Glomerular visceral epithelial cell (primary cell): ENCODE measurements at regions not wholly inside any gene's neighbourhood (a gene's known extent, or its start where the extent isn't known, plus 50 kb on each side); places are given as distances from the start of the nearest gene placed in this dataset.
"Not testable (repeated sequence)": the region's sequence is repeated elsewhere in the genome, so short reads cannot be mapped to it uniquely, and the experiment has no call there.

ENCODE experiments used
- DNase-seq: peaks from one replicate; pipeline ENCODE4 v3.0.0-alpha.2; 2016; ENCODE audit errors: extremely low spot score

GRCh38 chr4:126583509-126583908, 1049.2 kb upstream of the INTU start:
- DNase-seq = no peak

- DNase-seq = no peak
These were observed 1041.2 kb upstream of the INTU start for GRCh38 chr4:126591583-126591982.

GRCh38 chr4:126592088-126592487, 1040.7 kb upstream of the INTU start:
- peak; percentile 1 for DNase-seq

DNA sequence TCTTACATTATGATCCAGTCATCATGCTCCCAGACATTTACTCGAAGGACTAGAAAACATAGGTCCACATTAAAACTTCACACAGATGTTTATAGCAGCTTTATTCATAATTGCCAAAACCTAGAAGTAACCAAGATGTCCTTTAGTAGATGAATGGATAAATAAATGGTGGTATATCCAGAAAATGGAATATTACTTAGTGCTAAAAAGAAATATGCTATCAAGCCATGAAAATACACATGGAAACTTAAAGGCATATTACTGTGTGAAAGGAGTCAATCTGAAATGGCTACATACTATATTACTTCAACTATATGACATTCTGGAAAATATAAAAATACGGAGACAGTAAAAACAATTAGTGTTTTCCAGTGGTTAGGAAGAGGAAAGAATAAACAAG, 1039.1 kb upstream of the INTU start:
- no peak for DNase-seq

GRCh38 chr4:126595643-126596042, 1037.1 kb upstream of the INTU start:
- no peak for DNase-seq

DNA sequence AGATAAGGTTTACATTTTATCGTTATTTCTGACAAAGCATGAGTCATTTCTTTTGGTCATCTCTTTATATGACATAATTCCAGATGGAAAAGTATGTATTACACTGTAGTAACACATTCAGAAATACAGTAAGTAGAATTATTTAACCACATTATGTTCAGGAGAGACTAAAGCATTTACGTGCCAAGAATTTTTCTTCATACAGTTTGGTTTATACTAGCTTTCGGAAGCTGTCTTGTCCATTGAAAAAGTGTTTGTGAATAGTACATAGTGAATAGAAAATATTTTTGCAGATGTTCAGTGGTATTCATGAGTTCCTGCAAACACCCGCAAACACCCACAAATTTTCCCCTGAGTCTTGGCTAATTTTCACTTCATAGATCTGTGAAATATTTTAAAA, 1033.0 kb upstream of the INTU start:
- DNase-seq = no peak

DNA sequence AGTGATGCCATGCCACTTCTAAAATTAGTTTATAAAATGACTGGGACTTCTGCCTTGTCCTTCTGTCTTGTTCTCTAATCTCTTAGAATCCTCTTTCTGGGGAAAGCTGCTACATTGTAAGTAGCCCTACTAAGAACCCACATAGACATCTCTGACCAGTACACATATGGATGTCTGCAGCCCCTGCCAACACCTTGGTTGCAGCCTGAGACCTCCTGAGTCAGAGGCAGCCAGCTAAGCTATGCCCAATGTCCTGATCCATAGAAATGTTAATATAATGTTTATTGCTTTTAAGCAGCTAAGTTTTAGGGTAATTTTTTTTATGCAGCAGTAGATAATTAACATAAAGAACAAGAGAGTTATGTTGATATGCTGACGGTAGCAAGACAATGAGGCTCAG, 1029.5 kb upstream of the INTU start:
- DNase-seq = no peak

- no peak for DNase-seq
These were observed 1028.9 kb upstream of the INTU start for GRCh38 chr4:126603825-126604224.

GRCh38 chr4:126604268-126604867, 1028.4 kb upstream of the INTU start:
- DNase-seq = peak; percentile 40

DNA sequence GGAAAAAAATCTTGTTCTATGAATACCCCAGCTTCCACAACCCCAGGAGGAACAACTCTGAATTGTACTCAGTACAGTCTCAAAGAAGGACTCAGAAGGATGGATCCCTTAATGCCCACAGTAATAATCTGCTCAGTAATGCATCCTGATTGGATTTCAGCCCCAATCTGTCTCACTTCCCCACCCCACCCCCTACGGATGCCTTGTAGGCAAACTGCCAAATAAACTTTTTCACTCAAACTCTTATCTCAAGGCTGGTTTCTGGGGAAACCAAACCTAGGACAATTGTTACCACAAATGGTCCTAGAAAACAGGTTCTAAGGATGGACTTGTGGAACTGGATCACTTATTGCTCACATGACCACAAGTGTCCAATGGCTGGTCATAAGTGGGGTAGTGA, 1021.8 kb upstream of the INTU start:
- no peak for DNase-seq

- no peak for DNase-seq
These were observed 1020.9 kb upstream of the INTU start for GRCh38 chr4:126611900-126612299.

GRCh38 chr4:126614356-126614855, 1018.4 kb upstream of the INTU start:
- DNase-seq = no peak

GRCh38 chr4:126616795-126617194, 1016.0 kb upstream of the INTU start:
- no peak for DNase-seq

DNA sequence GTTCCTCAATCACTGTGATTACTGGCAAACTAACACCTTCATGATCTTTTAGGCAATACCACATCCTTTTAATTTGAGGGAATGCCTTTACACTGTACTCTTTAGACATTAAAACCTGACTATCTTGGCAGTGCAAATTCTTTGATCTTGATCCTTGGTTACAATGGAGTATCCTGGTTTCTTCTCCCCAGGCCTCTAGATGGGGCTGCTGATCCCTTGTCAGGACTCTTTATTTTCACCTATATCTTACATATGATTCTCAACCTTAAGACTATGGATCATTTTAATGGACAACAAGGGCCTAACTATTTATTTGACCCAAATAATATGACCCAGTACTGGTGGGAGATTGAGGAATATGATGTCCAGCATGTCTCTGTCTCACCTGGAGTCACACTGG, 1005.5 kb upstream of the INTU start:
- peak; percentile 8 for DNase-seq

DNA sequence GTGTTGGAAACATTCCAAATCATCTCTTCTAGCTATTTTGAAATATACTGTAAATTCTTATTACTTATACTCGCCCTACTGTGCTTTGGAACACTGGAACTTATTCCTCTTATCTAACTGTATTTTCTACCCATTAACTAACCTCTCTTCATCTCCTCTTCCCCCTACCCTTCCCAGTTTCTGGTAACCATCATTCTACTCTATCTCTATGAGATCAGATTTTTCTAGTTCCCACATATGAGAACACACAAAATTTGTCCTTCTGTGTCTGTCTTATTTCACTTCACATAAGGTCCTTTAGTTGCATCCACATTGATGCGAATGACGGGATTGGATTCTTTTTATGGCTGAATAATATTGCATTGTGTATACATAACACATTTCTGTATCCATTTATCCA, 1003.8 kb upstream of the INTU start:
- DNase-seq = no peak

DNA sequence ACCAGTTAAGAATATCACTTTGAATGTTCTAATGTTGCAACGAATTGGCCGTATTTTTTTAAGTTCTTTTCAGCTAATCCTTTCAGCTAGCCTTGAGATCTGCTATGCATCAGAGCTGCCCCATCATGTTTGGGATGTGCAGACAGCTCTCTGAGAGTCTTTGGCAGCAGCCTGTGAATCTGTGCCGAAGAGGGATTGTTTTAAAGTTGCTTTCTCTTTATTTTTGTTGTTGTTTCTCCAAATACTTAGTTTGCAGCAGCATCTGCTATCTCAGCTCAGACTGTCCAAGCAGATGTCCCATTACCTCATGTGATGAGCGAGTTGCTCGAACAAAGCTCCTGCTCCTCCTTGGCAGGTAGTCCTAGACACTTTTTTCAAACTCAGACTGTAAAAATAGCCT, 1002.5 kb upstream of the INTU start:
- no peak for DNase-seq

DNA sequence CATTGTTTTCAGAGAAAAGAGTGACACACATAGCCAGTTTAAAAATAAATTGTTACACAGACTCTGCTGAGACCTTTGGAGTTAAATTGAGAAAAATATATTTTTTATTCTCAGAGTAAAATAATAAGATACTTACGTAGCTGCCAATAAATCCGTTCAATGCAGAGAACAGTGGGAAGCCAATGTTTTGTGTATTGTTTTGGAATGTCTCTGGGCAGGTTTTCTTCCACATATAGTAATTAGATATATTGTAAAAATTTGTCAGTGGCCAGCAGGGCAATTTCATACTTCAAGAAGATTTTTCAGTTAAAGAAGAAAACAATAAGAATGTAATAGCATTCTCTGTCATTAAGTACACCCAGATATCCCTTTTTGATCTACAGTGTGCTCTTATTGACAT, 999.5 kb upstream of the INTU start:
- DNase-seq = no peak

DNA sequence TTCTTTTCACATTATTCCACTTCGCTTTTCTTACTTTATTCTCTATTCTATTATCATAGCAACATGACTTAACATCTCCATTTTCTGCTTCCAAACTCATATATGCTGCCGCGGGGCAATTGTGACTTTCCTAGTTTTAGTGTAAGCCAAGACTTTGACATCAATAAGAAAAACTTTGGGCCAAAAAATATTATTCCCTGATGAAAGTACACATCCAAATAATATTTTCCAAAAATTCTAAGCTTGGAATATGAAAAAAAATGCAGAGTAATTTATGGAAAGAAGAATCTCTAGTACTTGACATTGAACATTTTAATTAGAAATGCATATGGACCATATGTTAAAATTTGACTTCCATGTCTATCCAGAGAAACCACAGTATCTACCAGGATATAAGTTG, 995.1 kb upstream of the INTU start:
- no peak for DNase-seq

DNA sequence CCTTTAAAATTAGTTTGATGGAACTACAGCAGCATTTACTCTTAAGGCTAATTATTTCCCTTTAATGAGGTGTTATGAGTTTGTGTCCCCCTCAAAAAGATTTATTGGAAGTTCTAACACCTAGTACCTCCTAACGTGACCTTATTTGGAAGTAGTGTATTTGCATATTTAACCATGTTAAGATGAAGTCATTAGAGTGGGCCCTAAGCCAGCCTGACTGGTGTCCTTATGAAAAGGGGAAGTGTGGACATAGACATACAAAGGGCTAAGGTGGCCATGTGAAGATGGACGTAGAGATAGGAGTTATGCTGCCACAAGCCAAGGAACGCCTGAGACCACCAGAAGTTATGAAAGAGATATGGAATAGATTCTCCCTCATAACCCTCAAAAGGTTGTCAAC, 985.4 kb upstream of the INTU start:
- DNase-seq = no peak

- DNase-seq = no peak
These were observed 984.9 kb upstream of the INTU start for GRCh38 chr4:126647756-126648397.

- no peak for DNase-seq
These were observed 974.3 kb upstream of the INTU start for GRCh38 chr4:126658411-126658810.

DNA sequence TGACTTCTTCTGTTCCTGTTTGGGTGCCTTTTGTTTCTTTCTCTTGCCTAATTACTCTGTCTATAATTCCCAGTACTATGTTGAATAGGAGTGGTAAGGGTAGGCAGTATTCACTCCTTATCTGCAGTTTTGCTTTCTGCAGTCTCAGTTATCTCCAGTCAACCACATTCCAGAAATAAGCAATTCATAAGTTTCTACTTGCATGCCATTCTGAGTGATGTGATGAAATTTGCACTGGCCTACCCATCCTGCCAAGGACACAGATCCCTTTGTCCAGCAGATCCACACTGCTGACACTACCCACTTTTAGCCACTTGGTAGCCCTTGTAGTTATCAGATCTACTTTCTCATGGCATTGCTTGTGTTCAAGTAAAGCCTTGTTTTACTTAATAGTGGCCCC, 971.6 kb upstream of the INTU start:
- no peak for DNase-seq

DNA sequence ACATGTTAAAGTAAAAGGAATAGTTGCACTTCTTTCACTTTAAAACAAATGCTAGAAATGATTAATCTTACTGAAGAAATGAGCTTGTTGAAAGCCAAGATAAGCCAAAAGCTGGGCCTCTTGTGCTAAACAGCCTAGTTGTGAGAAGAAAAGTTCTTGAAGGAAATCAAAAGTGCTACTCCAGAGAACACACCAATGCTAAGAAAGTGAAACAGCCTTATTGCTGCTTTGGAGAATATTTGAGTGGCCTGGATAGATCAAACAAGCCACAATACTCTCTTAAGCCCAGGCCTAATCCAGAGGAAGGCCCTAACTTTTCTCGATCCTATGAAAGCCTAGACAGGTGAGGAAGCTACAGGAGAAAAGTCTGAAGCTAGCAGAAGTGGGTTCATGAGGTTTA, 967.9 kb upstream of the INTU start:
- no peak for DNase-seq

GRCh38 chr4:126670038-126670437, 962.7 kb upstream of the INTU start:
- not testable (repeated sequence) for DNase-seq
